ENCODE measurements at regions not wholly inside any gene's neighbourhood (a gene's known extent, or its start where the extent isn't known, plus 50 kb on each side); places are given as distances from the start of the nearest gene placed in this dataset.

DNA sequence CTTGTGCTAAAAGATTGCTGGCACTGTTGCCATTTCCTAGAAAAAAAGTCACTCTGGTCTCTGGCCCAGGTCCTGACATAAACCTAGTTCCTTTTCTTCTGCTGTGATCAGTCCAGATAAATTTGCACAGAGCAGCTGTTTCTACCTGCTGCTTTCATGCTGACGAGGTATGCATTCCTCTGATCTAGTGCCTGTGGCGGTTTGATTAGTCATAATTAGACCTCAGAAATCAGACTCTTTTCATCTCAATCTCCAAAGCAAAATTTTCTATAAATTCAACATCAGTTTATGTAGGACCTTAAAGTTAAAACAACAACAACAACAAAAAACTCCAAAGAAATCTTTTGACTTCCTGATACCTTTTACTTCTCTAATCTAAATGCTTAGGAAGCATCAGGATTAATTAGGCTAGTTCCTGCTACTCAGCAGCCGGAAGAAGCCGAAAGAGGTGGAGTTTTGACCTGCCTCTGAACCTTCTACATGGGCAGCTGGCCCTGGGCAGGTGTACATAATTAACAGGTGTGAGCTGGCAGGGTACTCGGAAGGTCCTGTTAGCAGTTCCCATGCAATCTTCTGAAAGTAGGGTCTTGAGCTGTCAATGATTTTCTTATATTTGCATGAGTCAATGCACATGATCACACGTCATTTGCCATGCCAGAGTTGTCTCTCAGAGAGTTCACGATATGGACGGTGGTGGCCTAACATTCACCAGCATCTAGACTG lies 83.3 kb upstream of the CCDC112 start:
- TF ChIP-seq, protein P1, sequence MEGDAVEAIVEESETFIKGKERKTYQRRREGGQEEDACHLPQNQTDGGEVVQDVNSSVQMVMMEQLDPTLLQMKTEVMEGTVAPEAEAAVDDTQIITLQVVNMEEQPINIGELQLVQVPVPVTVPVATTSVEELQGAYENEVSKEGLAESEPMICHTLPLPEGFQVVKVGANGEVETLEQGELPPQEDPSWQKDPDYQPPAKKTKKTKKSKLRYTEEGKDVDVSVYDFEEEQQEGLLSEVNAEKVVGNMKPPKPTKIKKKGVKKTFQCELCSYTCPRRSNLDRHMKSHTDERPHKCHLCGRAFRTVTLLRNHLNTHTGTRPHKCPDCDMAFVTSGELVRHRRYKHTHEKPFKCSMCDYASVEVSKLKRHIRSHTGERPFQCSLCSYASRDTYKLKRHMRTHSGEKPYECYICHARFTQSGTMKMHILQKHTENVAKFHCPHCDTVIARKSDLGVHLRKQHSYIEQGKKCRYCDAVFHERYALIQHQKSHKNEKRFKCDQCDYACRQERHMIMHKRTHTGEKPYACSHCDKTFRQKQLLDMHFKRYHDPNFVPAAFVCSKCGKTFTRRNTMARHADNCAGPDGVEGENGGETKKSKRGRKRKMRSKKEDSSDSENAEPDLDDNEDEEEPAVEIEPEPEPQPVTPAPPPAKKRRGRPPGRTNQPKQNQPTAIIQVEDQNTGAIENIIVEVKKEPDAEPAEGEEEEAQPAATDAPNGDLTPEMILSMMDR (IDR thresholded peaks at IDR 0.05) = no peak

DNA sequence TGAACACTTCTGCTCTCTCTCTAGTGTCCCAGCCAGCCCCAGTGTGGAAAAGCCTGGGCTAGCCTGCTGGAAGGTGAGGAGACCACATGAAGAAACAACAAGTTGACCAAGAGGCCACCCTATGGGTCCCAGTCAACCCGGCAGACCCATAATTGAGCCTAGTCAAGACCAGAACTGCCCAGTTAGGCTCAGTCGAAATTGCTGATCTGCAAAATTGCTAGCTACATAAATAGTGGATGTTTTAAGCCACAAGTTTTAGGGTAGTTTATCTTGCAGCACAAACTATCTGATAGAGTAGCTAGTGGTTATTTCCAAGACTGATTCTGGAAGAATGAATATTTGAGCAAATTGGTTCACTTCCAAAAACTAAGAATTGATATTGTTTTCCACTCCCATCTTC lies 82.3 kb upstream of the CCDC112 start:
- TF ChIP-seq, protein P1 (IDR thresholded peaks at IDR 0.05) = no peak

DNA sequence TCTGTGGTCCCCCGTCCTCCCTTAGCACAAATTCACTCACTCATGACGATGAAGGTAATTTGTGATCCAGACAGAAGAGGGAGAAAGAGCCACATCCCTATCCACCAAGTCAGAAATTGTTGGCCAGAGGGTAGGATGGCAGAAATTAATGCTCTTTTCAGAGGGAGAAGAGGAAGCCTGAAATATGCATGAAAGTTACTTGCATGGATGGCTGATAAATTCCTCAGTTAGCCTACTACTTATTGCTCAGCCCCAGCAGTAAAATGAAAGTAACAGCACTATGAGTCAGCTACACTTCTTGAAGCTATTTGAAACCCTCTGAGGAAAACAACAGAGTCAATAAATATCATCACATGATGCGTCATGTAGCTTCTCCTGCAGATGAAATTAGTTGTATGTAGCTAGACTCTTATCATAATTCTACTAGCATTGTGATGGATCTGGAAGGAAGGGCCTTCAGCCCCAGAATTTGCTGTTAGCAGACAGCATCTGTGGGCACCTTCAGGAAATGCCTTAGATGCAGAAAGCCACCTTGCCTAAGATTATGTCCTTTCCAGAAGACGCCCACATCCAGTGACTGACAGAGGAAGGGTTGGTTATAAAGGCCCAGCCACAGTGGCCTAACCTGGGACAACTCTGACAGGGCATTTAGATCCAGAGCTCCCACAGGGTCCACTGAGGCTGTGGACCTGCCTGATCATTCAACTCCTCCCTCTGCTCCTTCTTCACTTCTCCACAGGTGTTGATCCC lies 81.2 kb upstream of the CCDC112 start:
- TF ChIP-seq, protein P1 (IDR thresholded peaks at IDR 0.05) = no peak

DNA sequence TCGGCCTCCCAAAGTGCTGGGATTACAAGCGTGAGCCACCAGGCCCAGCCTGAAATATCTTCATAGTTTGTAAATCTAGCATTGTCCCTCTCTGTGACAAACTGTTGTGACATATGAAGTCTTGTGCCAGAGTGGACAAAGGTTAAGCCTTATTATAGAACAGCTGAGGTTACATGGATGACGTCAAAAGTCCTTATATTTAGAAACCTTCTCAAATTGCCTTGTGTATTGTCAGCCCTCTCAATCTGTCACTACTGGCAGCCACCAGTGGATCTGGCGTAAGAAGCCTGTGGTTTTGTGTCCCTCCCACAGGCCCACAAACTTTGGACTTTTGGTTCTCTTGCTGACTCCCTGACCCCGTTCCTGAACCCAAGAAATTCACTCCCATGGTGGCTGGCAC lies 79.4 kb upstream of the CCDC112 start:
- TF ChIP-seq, protein P1 (IDR thresholded peaks at IDR 0.05) = no peak

DNA sequence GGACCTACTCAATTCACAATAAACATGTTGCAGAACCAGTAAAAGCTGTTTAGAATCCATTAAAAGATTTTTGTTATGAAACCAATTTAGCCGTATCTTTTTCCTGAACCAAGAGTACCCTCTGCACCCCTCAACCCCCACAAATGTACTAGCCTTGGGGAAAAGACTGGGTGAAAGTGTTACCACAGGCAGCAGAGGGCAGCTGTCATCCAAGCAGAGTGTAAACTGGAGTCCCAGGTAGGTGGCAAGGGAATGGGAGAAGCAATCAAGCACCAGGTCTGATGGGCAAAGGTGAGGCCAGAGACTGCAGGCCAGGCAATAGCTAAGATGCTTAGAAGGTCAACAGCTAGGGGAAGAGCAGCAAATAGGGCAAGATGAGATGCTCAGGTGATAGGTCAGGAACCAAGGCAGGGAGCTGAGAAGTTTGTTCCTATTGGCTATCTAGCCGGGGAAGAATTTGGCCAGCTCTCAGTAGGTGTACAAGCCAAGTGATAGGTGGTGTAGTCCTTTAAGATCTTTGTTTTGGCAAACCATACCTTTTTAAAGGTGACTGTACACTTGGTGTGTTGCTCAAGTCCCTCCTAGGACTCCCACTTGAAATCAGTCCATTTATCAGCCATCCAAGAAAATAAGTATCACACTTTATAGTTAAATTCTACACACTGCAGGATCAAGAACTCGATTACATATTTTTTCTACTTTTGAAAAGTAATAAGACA lies 77.8 kb upstream of the CCDC112 start:
- TF ChIP-seq, protein P1 (IDR thresholded peaks at IDR 0.05) = peak; percentile 36; the same call in 1 of the 2 replicates

DNA sequence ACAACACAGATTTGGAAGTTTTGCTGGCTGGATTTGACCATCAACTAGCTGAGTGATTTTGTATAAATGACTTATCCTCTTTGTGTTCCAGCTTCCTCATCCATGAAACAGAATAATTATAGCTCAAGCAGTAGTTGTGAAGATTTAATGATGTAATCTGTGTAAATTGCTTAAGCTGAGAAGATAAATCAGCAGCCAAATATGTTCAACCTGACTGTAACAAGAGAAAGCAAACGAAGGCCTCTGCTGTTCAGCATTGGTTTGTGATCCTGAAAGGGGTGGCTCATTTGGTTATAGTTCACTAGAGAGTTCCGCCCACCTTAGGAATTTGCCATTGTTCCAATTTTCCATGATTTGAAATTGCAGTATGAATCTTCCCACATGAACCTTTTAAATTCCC lies 75.7 kb upstream of the CCDC112 start:
- TF ChIP-seq, protein P1 (IDR thresholded peaks at IDR 0.05) = no peak

DNA sequence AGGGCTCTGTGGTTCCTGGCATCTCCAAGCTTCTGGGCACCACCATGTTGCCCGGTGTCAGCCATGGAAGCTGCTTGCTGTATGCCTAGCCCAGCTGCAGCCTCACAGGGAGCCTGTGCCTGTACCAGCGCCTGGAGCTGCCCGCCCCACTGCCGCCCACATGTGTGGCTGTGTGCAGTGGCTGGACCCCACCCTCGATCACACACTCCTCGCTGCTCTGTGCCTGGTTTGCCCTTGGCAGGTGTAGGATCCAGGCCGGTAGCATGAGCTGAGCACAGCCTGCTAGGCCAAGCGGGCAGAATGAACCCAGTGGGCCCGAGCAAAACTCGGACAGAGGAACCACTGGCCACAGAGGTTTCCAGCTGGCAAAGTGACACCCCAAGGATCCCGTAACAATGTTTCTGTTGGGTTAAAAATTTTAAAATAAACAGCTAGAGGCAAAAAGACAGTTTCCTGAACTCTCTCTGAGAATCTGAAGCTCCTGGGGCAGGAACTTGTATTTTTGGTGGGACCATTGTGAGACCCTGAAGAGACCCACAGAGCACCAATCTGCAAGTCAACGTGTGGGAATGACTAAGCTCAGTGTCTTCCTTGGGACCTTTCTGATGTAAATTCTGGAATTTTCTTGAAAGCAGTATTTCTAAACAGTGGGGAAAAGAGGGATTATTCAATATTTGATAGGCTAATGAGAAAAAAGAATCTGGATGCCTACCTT lies 73.1 kb upstream of the CCDC112 start:
- TF ChIP-seq, protein P1 (IDR thresholded peaks at IDR 0.05) = no peak

Measured in LNCAP (cell line).